ENCODE measurements at regions not wholly inside any gene's neighbourhood (a gene's known extent, or its start where the extent isn't known, plus 50 kb on each side); places are given as distances from the start of the nearest gene placed in this dataset.

- no peak overlapping the region for H3K4me3 ChIP-seq (ENCODE audit: low read depth, low read length, poor library complexity, severe bottlenecking)
- H3K27ac ChIP-seq (ENCODE audit: low read depth, low read length, poor library complexity, severe bottlenecking): no peak overlapping the region
- H2AFZ ChIP-seq (ENCODE audit: low read length): no peak overlapping the region
- no peaks in the 10 kb centered on the region for H3K79me2 ChIP-seq (ENCODE audit: insufficient read depth, low read length)
- no peaks in the 10 kb centered on the region for H3K36me3 ChIP-seq (ENCODE audit: insufficient read depth, low read length)
- no peaks in the 10 kb centered on the region for H3K9me2 ChIP-seq (ENCODE audit: low read depth, low read length)
- H4K20me1 ChIP-seq (ENCODE audit: insufficient read depth, low read length): no peaks in the 10 kb centered on the region
- no peak overlapping the region for H3K9ac ChIP-seq (ENCODE audit: low read length)
- H3F3A ChIP-seq (ENCODE audit: insufficient read depth, low read length): no peaks in the 10 kb centered on the region
- TF ChIP-seq CTCF (IDR thresholded peaks at IDR 0.05; ENCODE audit: low read length) (no peak), EZH2 (IDR thresholded peaks at IDR 0.05; ENCODE audit: borderline replicate concordance, low read length) (no peak)
- H3K4me2 ChIP-seq (ENCODE audit: low read length): no peak overlapping the region
- H3K27me3 ChIP-seq (ENCODE audit: insufficient read depth, low read length): no peaks in the 10 kb centered on the region
- no peaks in the 10 kb centered on the region for H3K4me1 ChIP-seq (ENCODE audit: insufficient read depth, low read length, severe bottlenecking)
- no peaks in the 10 kb centered on the region for H3K9me3 ChIP-seq (ENCODE audit: low read length)
Measured at GRCh38 chr16:77603656-77604055, 118.7 kb upstream of the NUDT7 start.

- no peak overlapping the region for H3K4me3 ChIP-seq (ENCODE audit: low read depth, low read length, poor library complexity, severe bottlenecking)
- no peaks in the 10 kb centered on the region for H3K79me2 ChIP-seq (ENCODE audit: insufficient read depth, low read length)
- no peak overlapping the region for H2AFZ ChIP-seq (ENCODE audit: low read length)
- H3K4me1 ChIP-seq (ENCODE audit: insufficient read depth, low read length, severe bottlenecking): no peaks in the 10 kb centered on the region
- H3F3A ChIP-seq (ENCODE audit: insufficient read depth, low read length): no peaks in the 10 kb centered on the region
- no peak overlapping the region for H3K9ac ChIP-seq (ENCODE audit: low read length)
- TF ChIP-seq CTCF (IDR thresholded peaks at IDR 0.05; ENCODE audit: low read length) (no peak), EZH2 (IDR thresholded peaks at IDR 0.05; ENCODE audit: borderline replicate concordance, low read length) (no peak)
- no peaks in the 10 kb centered on the region for H3K36me3 ChIP-seq (ENCODE audit: insufficient read depth, low read length)
- H3K27me3 ChIP-seq (ENCODE audit: insufficient read depth, low read length): no peaks in the 10 kb centered on the region
- H3K27ac ChIP-seq (ENCODE audit: low read depth, low read length, poor library complexity, severe bottlenecking): no peak overlapping the region
- H3K4me2 ChIP-seq (ENCODE audit: low read length): no peak overlapping the region
- no peaks in the 10 kb centered on the region for H4K20me1 ChIP-seq (ENCODE audit: insufficient read depth, low read length)
- H3K9me3 ChIP-seq (ENCODE audit: low read length): no peaks in the 10 kb centered on the region
- no peaks in the 10 kb centered on the region for H3K9me2 ChIP-seq (ENCODE audit: low read depth, low read length)
Measured at GRCh38 chr16:77610496-77610895, 111.8 kb upstream of the NUDT7 start.

GRCh38 chr16:77611386-77611785 is 110.9 kb upstream of the NUDT7 start:
- Histone ChIP-seq H3F3A (ENCODE audit: insufficient read depth, low read length) (no peaks in the 10 kb centered on the region), H3K4me2 (ENCODE audit: low read length) (no peak overlapping the region), H3K9me2 (ENCODE audit: low read depth, low read length) (no peaks in the 10 kb centered on the region), H3K79me2 (ENCODE audit: insufficient read depth, low read length) (no peaks in the 10 kb centered on the region), H3K36me3 (ENCODE audit: insufficient read depth, low read length) (no peaks in the 10 kb centered on the region), H3K4me1 (ENCODE audit: insufficient read depth, low read length, severe bottlenecking) (no peaks in the 10 kb centered on the region), H3K27ac (ENCODE audit: low read depth, low read length, poor library complexity, severe bottlenecking) (no peak overlapping the region), H3K27me3 (ENCODE audit: insufficient read depth, low read length) (no peaks in the 10 kb centered on the region), H2AFZ (ENCODE audit: low read length) (no peak overlapping the region), H4K20me1 (ENCODE audit: insufficient read depth, low read length) (no peaks in the 10 kb centered on the region), H3K4me3 (ENCODE audit: low read depth, low read length, poor library complexity, severe bottlenecking) (no peak overlapping the region), H3K9ac (ENCODE audit: low read length) (no peak overlapping the region), H3K9me3 (ENCODE audit: low read length) (no peaks in the 10 kb centered on the region)
- TF ChIP-seq EZH2 (IDR thresholded peaks at IDR 0.05; ENCODE audit: borderline replicate concordance, low read length): no peak
- no peak for TF ChIP-seq CTCF (IDR thresholded peaks at IDR 0.05; ENCODE audit: low read length)
